B cell (primary cell): ENCODE measurements at regions not wholly inside any gene's neighbourhood (a gene's known extent, or its start where the extent isn't known, plus 50 kb on each side); places are given as distances from the start of the nearest gene placed in this dataset.

Experiments used
- CTCF ChIP-seq: fragments of 200-600 bp; IDR thresholded peaks from one replicate; pipeline ENCODE4 v1.8.0; 2022; ENCODE audit warnings: antibody characterized with exemption, mild to moderate bottlenecking
- EZH2 ChIP-seq: IDR thresholded peaks from 2 replicates; pipeline ENCODE4 v1.6.1; 2012; ENCODE audit warnings: borderline replicate concordance, low read depth, mild to moderate bottlenecking, moderate library complexity, low read length; ENCODE audit not compliant: insufficient read depth, poor library complexity, severe bottlenecking

- TF ChIP-seq EZH2 (no peak), CTCF (no peak)
These were observed 246.9 kb upstream of the DACH1 start for GRCh38 chr13:72113931-72114330.
